T-helper 9 cell (primary cell): ENCODE measurements at regions not wholly inside any gene's neighbourhood (a gene's known extent, or its start where the extent isn't known, plus 50 kb on each side); places are given as distances from the start of the nearest gene placed in this dataset.
"Not testable (repeated sequence)": the region's sequence is repeated elsewhere in the genome, so short reads cannot be mapped to it uniquely, and the experiment has no call there.

Experiments
- DNase-seq: peaks from one replicate; pipeline ENCODE4 v3.0.0-alpha.2; 2020

DNA sequence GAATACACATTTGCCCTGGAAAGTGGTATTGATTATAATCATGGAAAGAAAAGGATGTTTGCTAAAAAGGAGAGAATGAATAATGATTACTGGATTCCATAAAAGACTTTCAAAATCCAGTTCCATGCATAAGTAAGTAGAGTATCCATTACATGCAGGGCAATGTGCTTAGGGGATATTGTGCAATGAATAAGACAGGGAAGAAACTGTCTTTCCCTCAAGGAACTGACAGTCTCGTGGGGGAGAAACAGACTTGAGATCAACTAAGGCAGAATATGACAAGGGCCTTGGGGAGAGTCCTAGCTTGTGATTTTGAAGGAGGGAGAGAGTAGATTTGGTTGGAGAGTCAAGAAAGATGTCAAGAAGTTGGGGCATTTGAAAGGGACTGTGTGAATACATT lies 130.6 kb downstream of the SPP2 start:
- no peak for DNase-seq

DNA sequence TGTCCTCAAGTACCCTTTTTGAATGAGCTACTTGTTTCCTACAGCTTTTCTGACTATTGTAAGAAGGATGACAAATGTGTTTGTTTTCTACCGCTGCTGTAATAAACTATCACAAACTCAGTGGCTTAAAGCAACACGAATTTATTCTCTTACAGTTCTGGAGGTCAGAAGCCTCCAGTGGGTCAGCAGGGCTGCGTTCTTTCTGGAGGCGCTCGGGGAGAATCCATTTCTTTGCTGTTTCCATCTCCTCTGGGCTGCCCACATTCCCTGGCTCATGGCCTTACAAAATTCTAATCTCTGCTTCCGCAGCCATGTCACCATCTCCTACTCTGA lies 128.5 kb downstream of the SPP2 start:
- no peak for DNase-seq

DNA sequence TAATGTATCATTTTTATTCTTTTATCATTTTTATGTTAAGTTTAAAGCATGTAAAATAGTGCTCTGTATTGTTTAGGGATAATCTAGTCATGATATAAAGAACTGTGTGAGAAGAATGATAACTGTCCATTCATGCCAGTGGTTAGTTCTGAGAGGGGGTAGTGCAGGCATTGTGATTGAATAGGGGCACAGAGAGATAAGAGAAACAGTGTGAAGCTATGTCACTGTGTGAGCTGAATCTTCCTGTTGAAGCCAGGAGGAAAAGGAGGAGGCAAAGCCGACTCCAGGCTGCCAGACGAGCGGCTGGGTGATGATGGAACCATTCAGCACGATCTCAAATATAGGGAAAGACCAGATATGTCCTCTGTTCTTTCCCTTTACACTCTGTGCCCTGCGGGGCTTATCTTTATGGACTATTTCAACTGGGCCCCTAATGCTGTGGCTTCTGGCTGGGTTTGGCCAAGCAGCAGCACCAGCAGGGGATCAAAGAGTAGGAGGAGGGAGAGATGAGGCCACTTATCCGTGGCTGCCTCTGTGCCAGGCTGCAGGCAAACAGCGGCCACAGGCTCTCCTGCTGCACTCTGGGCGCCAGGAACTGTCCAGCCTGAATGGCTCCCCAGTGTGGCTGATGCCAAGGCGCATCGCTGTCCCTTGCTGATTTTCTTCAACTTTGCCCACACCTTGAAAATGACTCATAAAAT lies 128.0 kb downstream of the SPP2 start:
- no peak for DNase-seq

DNA sequence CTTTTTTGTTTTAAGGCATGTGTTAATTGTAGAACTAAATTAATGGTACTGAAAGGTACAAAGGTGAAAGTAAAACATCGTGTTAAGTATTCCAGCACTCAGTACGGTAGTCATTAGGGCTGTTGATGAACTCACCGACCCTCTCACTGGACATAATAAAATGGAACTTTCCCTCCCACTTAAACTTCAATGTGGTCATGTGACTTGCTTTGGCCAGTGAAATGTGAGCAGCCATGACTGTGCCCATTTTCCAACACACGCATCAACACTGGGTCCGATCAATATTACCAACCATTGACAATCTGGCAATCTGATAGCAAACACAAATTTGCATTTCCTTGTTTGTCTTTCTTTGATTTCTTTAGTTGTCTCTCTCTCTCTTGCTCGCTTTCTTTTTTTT lies 125.1 kb downstream of the SPP2 start:
- no peak for DNase-seq

DNA sequence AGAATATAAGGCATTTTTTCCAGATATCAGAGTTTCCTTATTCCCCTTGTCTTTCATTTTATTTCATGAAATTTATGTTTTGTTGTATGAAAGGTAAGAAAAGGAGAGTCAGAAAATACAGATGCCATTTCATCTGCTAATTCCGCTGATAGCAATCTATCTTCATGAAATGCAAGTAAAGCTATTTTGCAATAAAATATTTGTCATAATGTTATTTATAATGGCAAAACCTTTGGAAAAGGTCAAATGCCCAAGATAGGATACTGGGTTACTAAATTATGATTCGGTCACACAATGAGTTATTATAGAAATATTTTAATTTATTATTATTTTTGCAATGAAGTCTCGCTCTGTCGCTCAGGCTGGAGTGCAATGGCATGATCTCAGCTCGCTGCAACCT lies 124.2 kb downstream of the SPP2 start:
- no peak for DNase-seq

DNA sequence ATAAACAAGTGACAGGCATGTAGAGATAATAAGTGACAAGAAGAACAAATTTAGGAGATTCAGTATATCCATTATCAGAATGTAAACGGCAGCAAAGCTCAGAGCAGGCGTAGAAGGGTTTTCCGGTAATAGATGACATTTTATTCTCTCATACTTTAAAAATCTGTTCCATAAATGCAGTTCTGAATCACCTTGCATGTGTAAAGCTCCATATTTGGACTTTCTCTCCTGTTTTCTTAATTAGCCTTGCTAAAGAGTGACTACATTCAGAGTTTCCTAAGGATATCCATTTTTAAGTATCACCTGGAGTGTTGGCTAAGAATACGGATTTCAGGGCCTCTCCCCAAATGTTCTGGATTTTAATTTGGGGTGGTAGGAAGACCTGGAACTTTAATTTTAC lies 122.0 kb downstream of the SPP2 start:
- no peak for DNase-seq

DNA sequence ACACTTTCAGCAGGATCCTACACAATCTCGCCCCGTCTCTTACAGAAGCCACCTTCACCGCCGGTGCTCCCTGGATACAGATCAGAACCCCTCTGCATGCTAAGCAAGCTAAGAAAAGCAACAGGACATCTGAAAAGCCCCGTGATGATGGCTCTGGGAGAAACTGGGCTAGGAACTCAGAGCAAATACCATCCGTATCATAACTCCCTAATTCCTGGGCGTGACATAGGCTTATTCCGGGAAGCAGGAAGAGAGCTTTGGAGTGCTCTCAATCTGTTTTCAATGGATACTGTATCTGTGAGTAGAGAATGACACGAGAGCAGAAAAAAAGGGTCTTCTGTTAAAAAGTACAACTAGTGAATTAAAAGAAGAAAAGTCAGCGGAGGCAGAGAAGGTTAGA lies 121.6 kb downstream of the SPP2 start:
- DNase-seq = no peak

DNA sequence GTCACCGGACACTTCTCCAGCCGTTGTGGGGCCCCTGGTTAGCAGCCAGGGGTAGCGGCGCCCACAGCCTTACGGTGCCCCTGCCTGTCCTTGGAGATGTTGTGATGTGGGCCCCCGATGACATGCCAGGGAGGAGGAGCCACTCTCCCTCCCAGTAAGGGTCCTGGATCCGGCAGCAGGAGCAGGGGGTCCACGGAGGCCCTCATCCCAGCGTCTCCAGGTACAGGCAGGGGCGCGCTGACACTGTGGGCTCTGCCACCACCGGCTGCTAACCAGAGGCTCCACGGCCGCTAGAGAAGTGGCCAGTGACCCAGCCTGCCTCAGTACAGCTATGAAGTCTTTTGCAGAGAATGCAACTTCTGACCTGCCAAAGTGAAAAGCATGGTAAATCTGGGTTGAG lies 121.2 kb downstream of the SPP2 start:
- DNase-seq = no peak

DNA sequence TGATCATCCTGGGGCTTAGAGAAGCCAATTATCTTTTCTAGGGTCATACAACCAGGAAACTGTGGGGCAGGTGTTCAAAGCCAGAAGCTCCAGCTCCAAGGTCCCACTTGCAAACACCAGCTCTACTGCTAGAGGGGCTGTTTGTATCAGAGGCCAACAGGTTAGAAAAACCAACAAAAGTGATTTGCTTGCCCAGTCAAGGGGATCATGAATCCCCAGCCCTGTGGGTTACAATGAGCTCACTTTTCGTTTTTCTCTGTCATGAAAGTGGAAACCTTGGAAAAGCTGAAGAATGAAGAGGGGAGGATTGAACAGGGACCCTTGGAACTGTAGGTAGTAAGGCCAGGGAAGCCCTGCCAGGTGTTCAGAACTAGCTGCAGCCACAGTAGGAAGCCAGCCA lies 119.2 kb downstream of the SPP2 start:
- DNase-seq = no peak

DNA sequence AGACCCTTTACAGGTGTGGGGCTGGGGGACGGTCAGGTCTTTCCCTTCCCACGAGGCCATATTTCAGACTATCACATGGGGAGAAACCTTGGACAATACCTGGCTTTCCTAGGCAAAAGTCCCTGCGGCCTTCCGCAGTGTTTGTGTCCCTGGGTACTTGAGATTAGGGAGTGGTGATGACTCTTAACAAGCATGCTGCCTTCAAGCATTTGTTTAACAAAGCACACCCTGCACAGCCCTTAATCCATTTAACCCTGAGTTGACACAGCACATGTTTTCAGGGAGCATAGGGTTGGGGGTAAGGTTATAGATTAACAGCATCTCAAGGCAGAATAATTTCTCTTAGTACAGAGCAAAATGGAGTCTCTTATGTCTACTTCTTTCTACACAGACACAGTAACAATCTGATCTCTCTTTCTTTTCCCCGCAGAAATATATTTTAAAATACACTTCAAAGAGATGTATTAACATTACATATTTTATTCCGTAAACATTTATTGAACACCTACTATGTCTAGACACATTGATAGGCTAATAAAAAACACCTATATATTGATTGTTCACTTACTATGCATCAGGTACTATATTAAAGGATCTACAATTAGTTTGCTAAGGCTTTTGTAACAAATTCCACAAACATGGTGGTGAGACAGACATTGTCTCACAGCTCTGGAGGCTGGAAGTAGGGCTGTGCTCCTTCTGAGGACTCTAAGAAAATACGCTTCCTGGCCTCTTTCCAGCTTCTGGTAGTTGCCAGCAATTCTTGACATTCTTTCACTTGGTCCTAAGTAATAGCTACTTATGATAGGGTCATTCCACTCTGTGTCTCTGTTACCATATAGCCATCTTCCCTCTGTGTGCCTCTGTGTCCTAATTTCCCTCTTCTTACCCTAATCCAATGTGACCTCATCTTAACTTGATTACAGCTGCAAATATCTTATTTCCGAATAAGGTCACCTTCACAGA lies 118.4 kb downstream of the SPP2 start:
- DNase-seq = not testable (repeated sequence)

DNA sequence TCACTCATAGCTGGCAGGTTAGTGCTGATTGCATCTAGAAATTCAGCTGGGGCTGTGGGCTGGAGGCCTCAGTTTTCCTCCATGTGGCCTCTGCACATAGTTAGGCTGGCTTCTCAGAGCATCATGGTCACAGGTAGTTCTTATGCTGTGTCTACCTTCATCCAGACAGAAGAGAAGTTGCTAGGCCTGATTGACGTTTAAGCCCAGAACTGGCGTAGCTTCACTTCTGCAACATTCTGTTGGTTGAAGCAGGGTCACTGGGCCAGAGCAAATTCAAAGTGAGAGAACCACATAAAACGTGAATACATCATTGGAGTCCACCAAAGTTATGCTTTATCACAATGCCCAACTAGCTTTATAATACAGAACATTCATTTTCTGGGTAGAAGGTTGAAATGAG lies 116.0 kb downstream of the SPP2 start:
- DNase-seq = no peak

DNA sequence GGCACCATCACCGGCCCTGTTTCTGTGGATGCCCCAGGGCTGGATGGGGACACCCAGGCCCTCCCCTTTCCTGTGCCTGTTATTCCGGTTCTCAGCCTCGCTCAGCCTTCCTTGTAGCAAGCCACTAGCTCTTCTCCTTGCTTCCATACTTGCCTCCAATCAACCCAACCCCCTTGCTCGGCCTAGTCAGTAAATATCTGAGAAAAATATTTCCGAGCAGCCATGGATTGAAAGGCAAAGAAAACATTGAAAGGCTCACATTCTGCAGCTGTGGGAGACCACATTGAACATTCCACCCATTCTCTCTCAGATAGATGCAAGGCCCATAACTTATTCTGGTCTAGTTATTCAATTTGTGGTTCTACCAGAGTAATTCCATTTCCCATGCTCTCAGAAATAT lies 114.9 kb downstream of the SPP2 start:
- no peak for DNase-seq

DNA sequence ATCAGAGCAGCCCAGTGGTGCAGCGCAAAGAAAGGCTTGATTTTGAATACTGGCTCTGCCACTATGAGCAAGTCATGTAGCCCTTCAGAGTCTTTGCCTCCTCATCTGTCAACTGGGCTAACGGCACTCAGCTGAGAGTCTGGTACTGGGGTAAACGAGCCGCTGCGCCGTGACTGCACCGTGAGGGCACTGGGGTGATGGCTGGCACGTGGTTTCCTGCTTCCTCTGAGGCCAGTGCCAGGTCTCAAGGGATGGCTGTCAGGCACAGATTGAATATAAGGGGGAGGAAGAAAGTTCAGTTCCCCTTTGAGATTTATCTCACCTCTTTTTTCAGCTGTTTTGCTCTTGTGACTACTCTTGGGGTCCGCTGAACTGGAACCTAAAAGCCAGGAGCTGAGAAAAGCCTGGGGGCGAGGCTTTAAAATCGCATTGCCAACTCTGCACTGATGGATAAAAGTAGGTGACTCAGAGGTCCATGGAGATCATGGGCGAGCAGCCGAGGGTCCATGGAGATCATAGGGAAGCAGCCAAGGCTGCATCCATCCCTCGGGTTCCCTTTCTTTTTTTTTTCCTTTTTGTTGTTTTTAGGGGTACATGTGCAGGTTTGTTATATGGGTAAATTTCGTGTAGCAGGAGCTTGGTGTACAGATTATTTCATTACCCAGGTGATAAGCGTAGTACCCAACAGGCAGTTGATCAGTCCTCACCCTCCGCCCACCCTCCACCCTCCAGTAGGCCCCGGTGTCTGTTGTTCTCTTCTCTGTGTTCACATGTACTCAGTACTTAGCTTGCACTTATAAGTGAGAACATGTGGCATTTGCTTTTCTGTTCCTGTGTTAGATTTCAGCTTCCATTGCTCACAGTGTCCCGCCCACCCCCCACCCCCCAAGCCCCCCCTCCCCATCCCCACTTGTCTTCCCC lies 114.3 kb downstream of the SPP2 start:
- DNase-seq = peak; percentile 47

DNA sequence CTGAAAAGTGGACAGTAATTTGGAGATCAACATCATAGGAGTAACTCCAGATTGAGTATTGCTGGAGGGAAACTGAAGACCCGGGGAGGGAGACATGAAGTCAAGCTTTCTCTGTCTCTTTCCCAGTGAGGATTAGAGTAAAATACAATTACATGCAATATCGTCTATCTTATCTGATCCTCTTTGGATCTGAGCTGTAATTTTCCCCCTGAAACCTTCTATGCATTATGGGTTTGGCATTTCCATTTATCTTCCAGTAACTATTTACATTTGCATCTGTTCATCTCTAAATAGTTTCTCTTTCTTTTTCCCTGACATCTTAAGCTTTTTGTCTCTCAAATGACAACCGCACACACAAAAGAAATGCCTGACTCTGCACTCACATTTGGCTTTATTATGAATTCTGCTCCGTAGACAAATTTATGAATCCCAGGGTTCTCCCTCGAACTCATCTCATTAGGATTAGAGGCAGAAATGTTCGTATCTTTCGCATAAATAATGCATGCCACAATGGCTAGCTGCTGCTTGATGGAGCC lies 113.1 kb downstream of the SPP2 start:
- DNase-seq = no peak

DNA sequence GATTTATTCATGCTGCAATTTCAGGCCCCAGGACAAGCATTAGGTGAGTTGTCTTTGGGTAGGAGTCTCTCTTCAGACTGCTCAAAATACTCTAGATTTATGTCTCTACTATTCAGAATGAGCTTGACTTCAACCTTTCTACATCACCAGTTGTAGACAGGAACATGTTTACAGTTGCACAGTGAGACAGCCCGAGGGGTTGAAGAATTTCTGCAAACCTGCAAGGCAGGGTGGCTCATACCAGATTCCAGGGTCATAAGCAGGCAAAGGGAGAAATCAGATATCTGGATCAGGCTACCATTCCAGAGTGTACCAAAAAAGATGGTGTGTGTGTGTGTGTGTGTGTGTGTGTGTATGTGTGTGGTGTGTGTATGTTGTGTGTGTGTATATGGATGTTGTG lies 112.4 kb downstream of the SPP2 start:
- no peak for DNase-seq

DNA sequence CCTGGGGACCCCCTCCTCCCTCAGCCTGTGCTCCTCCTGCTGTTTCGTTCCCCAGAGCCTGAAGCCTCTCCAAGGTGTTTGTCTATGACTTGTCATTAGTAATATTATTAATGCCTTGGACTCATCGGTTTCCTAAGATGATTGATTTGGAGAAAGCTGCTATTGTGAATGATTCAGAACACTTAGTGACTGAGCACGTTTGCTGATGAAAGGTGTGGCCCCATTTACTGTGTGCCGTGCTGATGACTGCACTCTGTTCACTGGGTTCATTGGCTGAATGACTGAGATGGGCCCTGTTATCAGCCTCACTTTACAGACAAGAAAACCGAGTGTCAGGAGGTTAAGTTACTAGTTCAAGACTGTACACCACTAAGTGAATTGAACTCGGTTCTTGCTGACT lies 111.4 kb downstream of the SPP2 start:
- no peak for DNase-seq

DNA sequence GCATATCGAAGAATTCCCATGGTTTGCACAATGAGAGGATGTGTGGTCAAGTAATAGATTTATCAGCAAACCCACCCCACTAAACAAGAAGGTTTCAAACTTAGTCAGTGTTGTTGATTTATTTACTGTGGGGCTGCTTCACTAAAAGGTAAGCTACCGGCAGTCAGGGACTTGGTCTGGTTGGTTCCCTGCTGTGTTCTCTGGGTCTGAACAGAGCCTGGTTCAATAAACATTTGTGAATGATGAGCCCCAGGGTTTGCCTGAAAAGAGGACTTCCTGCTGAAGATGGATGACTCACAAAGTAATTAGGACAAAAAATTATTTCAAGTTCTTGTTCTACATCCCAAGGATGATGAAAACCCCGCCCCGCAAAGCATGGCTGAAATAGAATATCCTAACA lies 108.3 kb downstream of the SPP2 start:
- no peak for DNase-seq

DNA sequence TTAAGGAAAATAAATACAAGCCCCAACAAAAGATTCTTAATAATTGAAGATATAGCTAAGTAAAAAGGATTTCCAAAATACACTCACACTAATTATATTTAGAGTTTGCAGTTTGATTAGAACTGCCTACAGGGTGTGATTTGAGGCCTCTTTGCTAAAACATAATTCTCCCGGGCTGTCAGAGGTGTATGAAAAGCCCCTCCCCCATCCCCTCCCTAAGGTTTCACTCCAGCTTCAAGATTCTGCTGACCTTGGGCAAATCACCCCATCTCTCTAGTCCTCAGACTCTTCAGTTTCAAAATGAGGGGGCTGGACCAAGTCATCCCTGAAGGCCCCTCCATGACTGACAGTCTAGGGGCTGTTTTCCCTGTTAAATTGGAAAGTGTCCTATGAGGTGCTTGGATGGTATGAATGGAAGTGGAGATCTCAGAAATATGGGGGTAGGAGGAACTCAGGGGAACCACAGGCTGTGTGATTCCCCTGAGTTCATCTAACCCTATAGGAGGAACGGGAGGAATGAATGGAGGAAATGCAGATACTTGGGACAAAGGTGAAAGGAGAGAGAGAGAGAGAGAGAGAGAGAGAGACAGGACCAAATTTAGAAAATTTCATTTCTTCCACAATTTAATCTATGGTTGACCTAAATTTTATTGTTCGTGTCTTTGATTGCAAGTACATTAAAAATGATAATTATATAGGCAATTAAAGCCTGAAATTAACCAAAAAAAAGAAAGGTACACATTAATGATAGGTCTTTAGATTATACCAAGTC lies 107.5 kb downstream of the SPP2 start:
- DNase-seq = no peak

DNA sequence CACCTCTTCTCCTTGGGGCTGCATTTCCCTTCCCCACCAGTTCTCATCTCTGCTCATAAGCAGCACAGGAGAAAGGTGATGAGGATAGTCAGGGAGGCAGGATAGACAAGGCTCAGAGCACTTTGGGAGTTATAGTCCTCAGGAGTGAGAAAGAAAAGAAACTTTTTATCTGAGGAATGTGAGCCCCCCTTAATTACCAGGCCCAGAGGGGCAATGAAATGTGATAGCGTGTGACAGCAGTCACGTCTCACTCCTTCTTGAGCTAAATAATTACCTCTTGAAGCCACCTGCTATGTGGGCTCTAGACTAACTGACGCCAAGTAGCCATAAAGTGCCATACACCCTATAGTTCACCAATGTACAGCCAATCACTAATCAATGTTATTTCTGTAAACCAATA lies 105.8 kb downstream of the SPP2 start:
- DNase-seq = no peak

DNA sequence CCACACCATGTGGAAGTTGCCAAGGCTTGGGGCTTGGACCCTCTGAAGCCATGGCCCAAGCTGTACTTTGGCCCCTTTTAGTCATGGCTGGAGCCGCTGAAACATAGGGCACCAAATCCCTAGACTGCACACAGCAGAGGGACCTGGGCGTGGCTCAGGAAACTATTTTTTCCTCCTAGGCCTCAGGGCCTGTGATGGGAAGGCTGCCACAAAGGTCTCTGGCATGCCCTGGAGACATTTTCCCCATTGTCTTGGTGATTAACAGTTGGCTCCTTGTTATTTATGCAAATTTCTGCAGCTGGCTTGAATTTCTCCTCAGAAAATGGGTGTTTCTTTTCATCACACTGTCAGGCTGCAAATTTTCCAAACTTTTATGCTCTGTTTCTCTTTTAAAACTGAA lies 102.3 kb downstream of the SPP2 start:
- DNase-seq = not testable (repeated sequence)

DNA sequence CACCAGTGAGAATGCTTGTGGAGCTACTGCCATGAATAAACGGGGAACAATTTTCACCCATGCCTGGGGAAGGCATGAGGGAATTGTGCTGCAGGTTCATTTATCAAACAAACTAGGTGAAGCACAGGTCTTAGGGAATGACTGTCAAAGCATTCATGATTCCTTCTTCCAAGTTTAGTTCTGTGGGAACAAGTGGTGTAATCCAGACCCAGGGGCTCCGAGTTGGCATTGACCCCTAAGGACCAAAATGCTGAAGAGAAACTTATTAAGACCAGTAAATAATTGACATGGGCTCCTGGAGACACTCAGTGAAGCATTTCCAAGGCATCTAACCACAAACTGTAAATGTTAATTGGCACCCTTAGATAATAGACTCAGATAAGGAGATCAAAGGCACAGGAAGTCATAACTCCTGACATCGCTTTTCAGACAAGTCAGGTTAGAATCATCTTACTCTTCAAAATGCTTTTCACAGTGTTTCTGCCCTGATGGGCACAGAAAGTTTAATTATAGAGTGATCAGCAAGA lies 96.9 kb downstream of the SPP2 start:
- no peak for DNase-seq
